H1 (cell line): ENCODE measurements at regions not wholly inside any gene's neighbourhood (a gene's known extent, or its start where the extent isn't known, plus 50 kb on each side); places are given as distances from the start of the nearest gene placed in this dataset. TPM values are rescaled to one million over a fixed set of nuclear protein-coding genes. Genes with fewer than 3 reads are reported as not detected.

Source experiments
- microRNA-seq, 2 experiments: library from miRNA; unstranded; fragments of <30 nt; microRNA quantifications; one replicate each; pipeline versions ENCODE4 to v1.2.0, GENCODE V29; 2016 to 2020; ENCODE audit warnings: borderline microRNAs expressed in 2 of 2, borderline number of aligned reads in 2 of 2, borderline replicate concordance in 1 of 2
- small RNA-seq: library from polyadenylated mRNA; stranded (forward); fragments of <200 nt; extraction: miRNeasy Mini kit (QIAGEN cat#:217004); gene quantifications from one replicate; pipeline ENCODE3, GENCODE V24; 2013; ENCODE audit not compliant: insufficient read depth

Small RNA genes lying in the stretch of these regions (microRNA-seq; reads per million reads assigned to microRNA genes)
- gene MIR8060 = 0 reads per million in 2 experiments

Small RNA genes lying in the stretch of these regions (small RNA-seq; reads per million reads assigned to genes)
- not detected for gene MIR8060
- gene RNU6-1094P = not detected
